IMR-90 (cell line): ENCODE measurements at regions not wholly inside any gene's neighbourhood (a gene's known extent, or its start where the extent isn't known, plus 50 kb on each side); places are given as distances from the start of the nearest gene placed in this dataset.

ENCODE experiments used
- ATAC-seq: fragments of 200-7000 bp; cut with Tn5 transposase; 2 replicates; pipeline ENCODE4 v1.9.1; 2020; ENCODE audit warnings: low read depth, mild to moderate bottlenecking, moderate library complexity
- BruUV-seq: library from RNA; stranded (reverse); fragments of 400-500 nt; replicated peaks from 2 replicates; lab custom pipeline; 2021; lab: Mats Ljungman, UMichigan
- CTCF ChIA-PET: fragments of 300-600 bp; formaldehyde crosslinking; extraction: SDS; loops from one replicate; lab custom pipeline; 2021; ENCODE audit warnings: antibody characterized with exemption; lab: Yijun Ruan, JAX
- POLR2A ChIA-PET: fragments of 300-600 bp; sonication (Branson Sonifier 250); formaldehyde crosslinking; loops from one replicate; lab custom pipeline; 2022; ENCODE audit warnings: antibody characterized with exemption; ENCODE audit not compliant: unreplicated experiment; lab: Charles Lee
- DNase-seq: peaks from one replicate; pipeline ENCODE4 v3.0.0; 2013
- H2AFZ ChIP-seq: replicated peaks from 2 replicates; pipeline ENCODE3; 2013; ENCODE audit warnings: low read length, mild to moderate bottlenecking; ENCODE audit not compliant: poor library complexity
- H2AK5ac ChIP-seq: 2 replicates; pipeline ENCODE4 v1.6.1; 2013; ENCODE audit warnings: low read depth, low read length, inconsistent platforms
- H2AK9ac ChIP-seq: replicated peaks from 2 replicates; pipeline ENCODE3; 2013; ENCODE audit warnings: mild to moderate bottlenecking, low read depth, low read length, moderate library complexity; ENCODE audit not compliant: poor library complexity
- H2BK120ac ChIP-seq: 2 replicates; pipeline ENCODE4 v1.6.1; 2013; ENCODE audit warnings: low read depth, low read length, inconsistent platforms
- H2BK15ac ChIP-seq: 3 replicates; pipeline ENCODE4 v1.6.1; 2013; ENCODE audit warnings: low read depth, low read length, inconsistent platforms
- H2BK20ac ChIP-seq: 2 replicates; pipeline ENCODE4 v1.6.1; 2013; ENCODE audit warnings: low read depth, mild to moderate bottlenecking, inconsistent platforms, low read length, moderate library complexity
- H2BK5ac ChIP-seq: 2 replicates; pipeline ENCODE4 v1.6.1; 2013; ENCODE audit warnings: mild to moderate bottlenecking, low read depth, low read length, inconsistent platforms; ENCODE audit not compliant: poor library complexity, severe bottlenecking
- H3K14ac ChIP-seq: replicated peaks from 2 replicates; pipeline ENCODE4 v1.6.1; 2013; ENCODE audit warnings: low read depth, low read length, inconsistent platforms
- H3K18ac ChIP-seq: 2 replicates; pipeline ENCODE4 v1.6.1; 2013; ENCODE audit warnings: low read depth, low read length, control low read depth
- H3K23ac ChIP-seq: 2 replicates; pipeline ENCODE4 v1.6.1; 2013; ENCODE audit warnings: low read depth, low read length, inconsistent platforms
- H3K27ac ChIP-seq: 2 replicates; pipeline ENCODE4 v1.5.1; 2013; ENCODE audit warnings: mild to moderate bottlenecking, control low read depth, low read length; ENCODE audit not compliant: insufficient read depth
- H3K27me3 ChIP-seq: 2 replicates; pipeline ENCODE4 v1.6.1; 2013; ENCODE audit warnings: low read length; ENCODE audit not compliant: control insufficient read depth, insufficient read depth
- H3K36me3 ChIP-seq: 2 replicates; pipeline ENCODE4 v1.6.1; 2013; ENCODE audit warnings: low read length, mixed read lengths; ENCODE audit not compliant: control insufficient read depth, insufficient read depth
- H3K4ac ChIP-seq: 2 replicates; pipeline ENCODE4 v1.6.1; 2013; ENCODE audit warnings: low read depth, low read length, inconsistent platforms
- H3K4me1 ChIP-seq: 2 replicates; pipeline ENCODE4 v1.6.1; 2013; ENCODE audit warnings: low read length, mixed read lengths; ENCODE audit not compliant: control insufficient read depth, insufficient read depth
- H3K4me2 ChIP-seq: 2 replicates; pipeline ENCODE4 v1.6.1; 2013; ENCODE audit warnings: low read depth, mild to moderate bottlenecking, control low read depth, low read length, moderate library complexity
- H3K4me3 ChIP-seq: 2 replicates; pipeline ENCODE4 v1.5.1; 2013; ENCODE audit warnings: low read depth, mild to moderate bottlenecking, control low read depth, low read length, moderate library complexity; ENCODE audit not compliant: insufficient read depth
- H3K56ac ChIP-seq: 2 replicates; pipeline ENCODE4 v1.6.1; 2013; ENCODE audit warnings: low read length, inconsistent platforms; ENCODE audit not compliant: insufficient read depth; ENCODE audit errors: extremely low read depth
- H3K79me1 ChIP-seq, 2 experiments: 2 replicates each; pipeline ENCODE4 v1.6.1; 2013; ENCODE audit warnings: low read length in 2 of 2, inconsistent platforms in 1 of 2, low read depth in 1 of 2
- H3K9ac ChIP-seq: 2 replicates; pipeline ENCODE4 v1.6.1; 2013; ENCODE audit warnings: low read depth, low read length, control low read depth
- H3K9me1 ChIP-seq: 2 replicates; pipeline ENCODE4 v1.6.1; 2013; ENCODE audit warnings: low read length, inconsistent platforms; ENCODE audit not compliant: insufficient read depth
- H3K9me3 ChIP-seq: 2 replicates; pipeline ENCODE4 v1.6.1; 2013; ENCODE audit warnings: low read length; ENCODE audit not compliant: control insufficient read depth, insufficient read depth
- H4K20me1 ChIP-seq: 2 replicates; pipeline ENCODE4 v1.6.1; 2013; ENCODE audit warnings: low read length, inconsistent platforms; ENCODE audit not compliant: insufficient read depth
- H4K5ac ChIP-seq: 2 replicates; pipeline ENCODE4 v1.6.1; 2013; ENCODE audit warnings: mild to moderate bottlenecking, low read depth, low read length, control low read depth
- H4K8ac ChIP-seq, 2 experiments: 2 replicates each; pipeline ENCODE4 v1.6.1; 2013; ENCODE audit warnings: low read depth in 2 of 2, low read length in 2 of 2, control low read depth in 1 of 2, inconsistent platforms in 1 of 2
- H4K91ac ChIP-seq: 2 replicates; pipeline ENCODE4 v1.6.1; 2013; ENCODE audit warnings: low read depth, low read length, inconsistent platforms; ENCODE audit not compliant: insufficient read depth
- BHLHE40 ChIP-seq: fragments of 150-350 bp; IDR thresholded peaks from 2 replicates; pipeline ENCODE4 v1.6.1; 2016; ENCODE audit warnings: mild to moderate bottlenecking, low read depth, low read length
- CEBPB ChIP-seq: IDR thresholded peaks from 2 replicates; pipeline ENCODE4 v1.6.1; 2012; ENCODE audit warnings: low read depth, low read length, improper control_type of control experiment
- CHD1 ChIP-seq: IDR thresholded peaks from 2 replicates; pipeline ENCODE4 v1.6.1; 2012; ENCODE audit warnings: low read depth, low read length, improper control_type of control experiment
- CTCF ChIP-seq: conservative IDR thresholded peaks from 2 replicates; pipeline ENCODE4 v1.5.1; 2012; ENCODE audit warnings: mild to moderate bottlenecking, low read depth, low read length, improper control_type of control experiment
- ELK1 ChIP-seq: fragments of 150-350 bp; IDR thresholded peaks from 2 replicates; pipeline ENCODE4 v1.6.1; 2016; ENCODE audit warnings: low read depth, mild to moderate bottlenecking, low read length, moderate library complexity, borderline replicate concordance
- FOS ChIP-seq: fragments of 150-350 bp; IDR thresholded peaks from 2 replicates; pipeline ENCODE4 v1.6.1; 2016; ENCODE audit warnings: low read depth, low read length
- MAFK ChIP-seq: IDR thresholded peaks from 2 replicates; pipeline ENCODE4 v1.6.1; 2012; ENCODE audit warnings: low read depth, low read length, improper control_type of control experiment
- MAZ ChIP-seq: IDR thresholded peaks from 2 replicates; pipeline ENCODE4 v1.6.1; 2012; ENCODE audit warnings: low read depth, mild to moderate bottlenecking, low read length, improper control_type of control experiment, moderate library complexity, borderline replicate concordance
- MXI1 ChIP-seq: IDR thresholded peaks from 2 replicates; pipeline ENCODE4 v1.6.1; 2012; ENCODE audit warnings: low read depth, mild to moderate bottlenecking, low read length, moderate library complexity, borderline replicate concordance
- NFE2L2 ChIP-seq: fragments of 150-350 bp; IDR thresholded peaks from 2 replicates; pipeline ENCODE4 v1.6.1; 2016; ENCODE audit warnings: low read depth, mild to moderate bottlenecking, low read length
- POLR2A ChIP-seq: IDR thresholded peaks from 2 replicates; pipeline ENCODE4 v1.6.1; 2012; ENCODE audit warnings: mild to moderate bottlenecking, low read depth, low read length
- RAD21 ChIP-seq: IDR thresholded peaks from 2 replicates; pipeline ENCODE4 v1.6.1; 2012; ENCODE audit warnings: low read length, improper control_type of control experiment
- RCOR1 ChIP-seq: IDR thresholded peaks from 2 replicates; pipeline ENCODE4 v1.6.1; 2012; ENCODE audit warnings: mild to moderate bottlenecking, low read length, improper control_type of control experiment; ENCODE audit not compliant: insufficient replicate concordance
- RFX5 ChIP-seq: IDR thresholded peaks from 2 replicates; pipeline ENCODE4 v1.8.0; 2012; ENCODE audit warnings: low read depth, mild to moderate bottlenecking, low read length, moderate library complexity
- SMC3 ChIP-seq: fragments of 150-350 bp; IDR thresholded peaks from 2 replicates; pipeline ENCODE4 v1.6.1; 2016; ENCODE audit warnings: low read depth, mild to moderate bottlenecking, antibody characterized with exemption, low read length, moderate library complexity
- USF2 ChIP-seq: fragments of 150-350 bp; IDR thresholded peaks from 2 replicates; pipeline ENCODE4 v1.6.1; 2017; ENCODE audit warnings: mild to moderate bottlenecking, antibody characterized with exemption, low read length, low read depth
- WGBS, 2 experiments: methylation state at CpG; one replicate each; pipeline versions ENCODE4 v1.1.5 to v1.1.7; 2013; ENCODE audit warnings: missing lambda C conversion rate in 2 of 2; ENCODE audit not compliant: insufficient read length in 1 of 2; ENCODE audit errors: extremely low coverage in 2 of 2; 5-methylcytosine and 5-hydroxymethylcytosine counted together
- dilution Hi-C: fragments of 300-500 bp; cut with HindIII; formaldehyde crosslinking; loops from one replicate; pipeline ENCODE4 v1.14.3; 2018; ENCODE audit warnings: low sequenced_read_pairs; ENCODE audit not compliant: unreplicated experiment
- in situ Hi-C: fragments of 300-500 bp; cut with MboI; formaldehyde crosslinking; loops from 3 replicates; pipeline ENCODE4 v1.14.3; 2019; ENCODE audit warnings: low sequenced_read_pairs, inconsistent platforms, mixed read lengths
- intact Hi-C: fragments of 100-400 bp; cut with micrococcal nuclease; formaldehyde crosslinking; loops from 2 replicates; pipeline ENCODE4 v1.10.0; 2022

- Histone ChIP-seq H3K18ac (no peak overlapping the region), H3K23ac (no peak overlapping the region), H2BK5ac (no peak overlapping the region), H4K20me1 (no peaks in the 10 kb centered on the region), H3K4ac (no peak overlapping the region), H3K9me3 (no peaks in the 10 kb centered on the region), H2BK20ac (no peak overlapping the region), H3K4me2 (no peak overlapping the region), H3K79me1 (no peaks in the 10 kb centered on the region), H2BK15ac (no peak overlapping the region), H4K5ac (no peak overlapping the region), H3K4me3 (no peak overlapping the region), H2AK9ac (no peak overlapping the region), H4K8ac (no peak overlapping the region), H3K4me1 (no peaks in the 10 kb centered on the region), H3K36me3 (no peaks in the 10 kb centered on the region), H4K91ac (no peak overlapping the region), H2AK5ac (no peak overlapping the region), H3K56ac (no peak overlapping the region), H2BK120ac (no peak overlapping the region), H3K27me3 (no peaks in the 10 kb centered on the region; the same call in 1 of the 2 replicates), H2AFZ (peak overlapping the region; percentile 63), H3K9ac (no peak overlapping the region), H3K14ac (no peak overlapping the region), H3K9me1 (no peaks in the 10 kb centered on the region), H3K27ac (no peak overlapping the region)
- BruUV-seq = no TSS peak
- DNase-seq (no peak), ATAC-seq (no peak)
- TF ChIP-seq RCOR1 = no peak
- TF ChIP-seq FOS = no peak
- TF ChIP-seq RAD21 = no peak
- no peak for TF ChIP-seq POLR2A
- TF ChIP-seq MXI1 = no peak
- no peak for TF ChIP-seq CHD1
- no peak for TF ChIP-seq CTCF
- TF ChIP-seq BHLHE40 = no peak
- TF ChIP-seq MAFK = no peak
- TF ChIP-seq MAZ = no peak
- TF ChIP-seq RFX5 = no peak
- TF ChIP-seq NFE2L2 = no peak
- TF ChIP-seq ELK1 = no peak
- TF ChIP-seq USF2 = no peak
- TF ChIP-seq SMC3 = no peak
- TF ChIP-seq CEBPB = no peak
- in situ Hi-C loops = no loop called here
- intact Hi-C loops = no loop called here
- CTCF ChIA-PET = no interaction called here
- dilution Hi-C loops = no loop called here
- POLR2A ChIA-PET = no interaction called here
- WGBS, 2 experiments = 0% methylated on average over 3 of the region's 10 CpGs; no CpG with 5 or more reads in 1 of the 2 experiments
Measured at GRCh38 chr14:96705422-96706092, 91.6 kb upstream of the VRK1 start.
